HG02970 (cell line): ENCODE measurements at regions not wholly inside any gene's neighbourhood (a gene's known extent, or its start where the extent isn't known, plus 50 kb on each side); places are given as distances from the start of the nearest gene placed in this dataset.
"Not testable (repeated sequence)": the region's sequence is repeated elsewhere in the genome, so short reads cannot be mapped to it uniquely, and the experiment has no call there.

Experiments
- ATAC-seq: cut with Tn5 transposase; IDR thresholded peaks from one replicate; pipeline ENCODE4 v1.9.1; 2021; ENCODE audit warnings: mild to moderate bottlenecking, moderate library complexity, moderate number of reproducible peaks; ENCODE audit not compliant: unreplicated experiment, low FRiP score

DNA sequence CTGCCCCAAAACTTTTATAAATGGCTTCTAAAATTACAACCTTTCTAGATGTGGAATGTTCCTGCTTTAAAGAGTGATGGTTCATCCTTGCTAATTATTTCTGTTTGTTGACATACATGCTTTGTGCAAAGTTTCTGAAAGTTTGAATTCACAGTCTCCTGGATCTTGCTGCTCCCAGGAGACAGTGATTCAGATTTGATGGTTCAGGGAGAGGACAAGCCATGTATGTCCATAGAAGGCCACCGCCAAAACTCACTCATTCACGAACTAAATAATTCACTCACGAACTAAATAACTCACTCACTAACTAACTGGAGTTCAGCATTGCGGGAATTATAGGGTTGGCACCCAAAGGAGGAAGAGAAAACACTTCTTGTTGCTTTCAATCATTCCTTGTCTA is 416.5 kb upstream of the ZEB2 start:
- ATAC-seq, result no peak

DNA sequence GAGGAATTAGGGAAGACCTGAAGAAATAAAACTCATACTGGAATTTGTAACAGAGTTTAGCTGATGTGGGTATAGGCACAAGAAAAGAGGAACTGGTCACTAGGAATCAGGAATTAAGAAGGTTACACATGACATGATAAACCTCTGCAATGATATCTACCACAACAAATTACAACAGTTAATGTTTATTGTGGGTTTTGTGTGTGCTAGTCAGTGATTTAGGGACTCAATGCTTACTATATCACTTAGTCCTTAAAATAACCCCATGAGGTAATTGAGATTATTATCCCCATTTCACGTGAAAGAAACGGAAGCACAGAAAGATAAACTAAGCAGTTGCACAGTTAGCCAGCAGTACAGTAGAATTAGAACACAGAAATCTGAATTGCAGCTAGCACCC is 415.8 kb upstream of the ZEB2 start:
- no peak for ATAC-seq

DNA sequence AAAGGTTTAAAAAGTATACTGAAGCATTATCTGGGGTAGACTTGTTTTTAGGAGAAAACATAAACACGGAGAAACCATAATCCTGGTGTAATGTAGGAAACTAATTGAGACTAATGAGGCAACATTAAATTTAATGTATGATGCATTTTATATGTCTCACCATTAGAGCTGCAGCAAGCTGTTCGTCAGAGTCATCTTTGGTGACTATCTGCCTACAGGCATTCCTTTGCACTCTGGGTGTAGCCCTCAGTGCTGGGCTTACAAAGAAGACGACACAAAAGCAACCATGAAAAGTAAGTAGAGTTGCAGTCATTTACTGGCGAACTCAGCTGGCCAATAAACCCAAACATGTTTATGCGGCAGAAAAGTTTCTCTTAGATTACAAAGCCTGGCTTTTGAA is 415.3 kb upstream of the ZEB2 start:
- ATAC-seq, result no peak

DNA sequence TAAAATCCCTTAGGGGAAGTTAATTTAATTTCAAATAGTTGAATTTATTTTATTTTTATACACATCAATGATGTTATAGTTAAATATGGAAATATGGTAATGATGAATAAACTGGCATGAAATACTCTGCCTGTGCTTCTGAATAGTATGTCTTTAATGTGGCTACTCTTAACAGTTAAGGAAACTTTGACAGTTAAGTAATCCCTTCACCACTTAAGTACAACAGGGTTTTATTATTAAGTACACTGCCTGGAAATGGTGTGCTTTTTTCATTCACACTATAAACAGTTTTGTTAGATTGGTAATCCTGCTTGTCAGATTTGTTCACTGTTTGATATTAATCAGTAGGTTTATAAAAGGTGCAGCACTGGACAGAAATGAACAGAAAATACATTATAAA is 412.0 kb upstream of the ZEB2 start:
- no peak for ATAC-seq

DNA sequence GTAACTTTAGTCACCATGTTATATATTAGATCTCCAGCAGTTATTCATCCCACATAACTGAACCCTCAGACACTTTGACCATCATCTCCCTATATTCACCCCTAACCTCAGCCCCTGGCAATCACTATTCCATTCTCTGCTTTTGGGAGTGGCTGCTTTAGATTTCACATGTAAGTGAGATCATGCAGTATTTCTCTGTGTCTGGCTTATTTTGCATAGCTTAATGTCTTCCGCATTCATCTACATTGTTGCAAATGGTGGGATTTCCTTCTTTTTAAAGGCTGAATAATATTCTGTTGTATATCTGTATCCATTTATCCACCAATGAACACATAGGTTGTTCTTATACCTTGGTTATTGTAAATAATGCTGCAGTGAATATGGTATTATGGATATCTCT is 411.6 kb upstream of the ZEB2 start:
- ATAC-seq, result no peak

DNA sequence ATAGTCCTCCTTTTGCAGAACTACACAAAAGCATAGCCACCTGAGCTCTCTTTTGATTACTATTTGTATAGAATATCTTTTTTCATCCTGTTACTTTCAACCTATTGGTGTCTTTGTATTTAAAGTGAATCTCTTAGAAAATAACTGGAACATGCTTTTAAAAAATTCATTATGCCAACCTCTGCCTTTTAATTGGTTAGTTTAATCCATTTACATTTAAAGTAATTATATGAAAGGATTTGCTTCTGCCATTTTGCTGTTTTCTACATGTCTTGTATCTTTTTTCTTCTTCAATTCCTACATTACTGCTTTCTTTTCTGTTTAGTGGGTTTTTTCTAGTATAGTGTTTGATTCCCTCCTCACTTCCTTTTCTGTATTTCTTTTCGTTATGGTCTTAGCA is 407.5 kb upstream of the ZEB2 start:
- no peak for ATAC-seq

DNA sequence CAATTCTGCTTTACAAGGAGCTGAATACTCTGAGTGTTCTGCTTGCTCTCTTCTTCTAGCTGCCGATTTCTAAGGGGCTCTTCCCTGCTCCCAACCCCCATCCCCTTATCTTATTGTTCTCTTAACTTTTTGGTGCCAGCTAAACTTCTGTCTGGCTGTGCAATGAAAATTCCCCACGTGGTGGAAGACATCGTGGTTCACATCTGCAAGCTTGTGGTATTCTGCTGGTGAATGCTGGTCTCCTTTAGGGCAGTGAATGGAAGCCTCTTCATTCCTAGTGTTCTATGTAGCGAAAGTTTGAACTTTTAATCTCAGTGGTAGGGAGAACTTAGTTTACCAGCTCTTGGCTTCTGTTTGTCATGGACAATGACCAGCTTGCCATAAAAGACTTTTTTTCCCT is 406.0 kb upstream of the ZEB2 start:
- ATAC-seq, result no peak

DNA sequence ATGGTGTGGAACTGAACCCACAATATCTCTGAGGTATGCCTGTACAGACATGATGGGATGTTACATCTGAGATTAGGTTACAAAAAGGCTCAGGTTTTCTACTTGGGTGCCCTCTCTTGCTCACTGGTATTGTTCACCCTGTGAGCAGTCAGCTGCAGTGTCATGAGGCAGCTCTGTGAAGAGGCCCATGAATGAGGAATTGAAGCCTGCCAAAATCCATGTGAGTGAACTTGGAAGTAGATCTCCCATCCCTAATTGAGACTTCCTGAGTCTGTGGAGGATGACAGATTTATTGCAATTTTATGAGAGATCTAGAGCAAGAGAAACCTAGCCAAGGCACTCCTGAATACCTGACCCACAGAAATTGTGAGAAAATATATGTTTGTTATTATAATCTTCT is 404.9 kb upstream of the ZEB2 start:
- no peak for ATAC-seq

DNA sequence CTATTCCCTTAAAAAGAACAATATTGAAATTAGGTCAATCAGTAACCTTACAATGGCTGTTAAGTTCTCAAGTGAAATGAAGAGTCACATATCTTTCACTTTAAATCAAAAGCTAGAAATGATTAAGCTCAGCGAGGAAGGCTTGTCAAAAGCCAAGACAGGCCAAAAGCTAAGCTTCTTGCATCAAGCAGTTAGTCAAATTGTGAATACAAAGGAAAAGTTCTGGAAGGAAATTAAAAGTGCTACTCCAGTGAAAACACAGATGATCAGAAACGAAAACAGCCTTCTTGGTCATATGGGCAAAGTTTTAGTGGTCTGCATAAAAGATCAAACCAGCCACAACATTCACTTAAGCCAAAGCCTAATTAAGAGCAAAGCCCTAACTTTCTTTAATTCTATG is 402.6 kb upstream of the ZEB2 start:
- no peak for ATAC-seq

DNA sequence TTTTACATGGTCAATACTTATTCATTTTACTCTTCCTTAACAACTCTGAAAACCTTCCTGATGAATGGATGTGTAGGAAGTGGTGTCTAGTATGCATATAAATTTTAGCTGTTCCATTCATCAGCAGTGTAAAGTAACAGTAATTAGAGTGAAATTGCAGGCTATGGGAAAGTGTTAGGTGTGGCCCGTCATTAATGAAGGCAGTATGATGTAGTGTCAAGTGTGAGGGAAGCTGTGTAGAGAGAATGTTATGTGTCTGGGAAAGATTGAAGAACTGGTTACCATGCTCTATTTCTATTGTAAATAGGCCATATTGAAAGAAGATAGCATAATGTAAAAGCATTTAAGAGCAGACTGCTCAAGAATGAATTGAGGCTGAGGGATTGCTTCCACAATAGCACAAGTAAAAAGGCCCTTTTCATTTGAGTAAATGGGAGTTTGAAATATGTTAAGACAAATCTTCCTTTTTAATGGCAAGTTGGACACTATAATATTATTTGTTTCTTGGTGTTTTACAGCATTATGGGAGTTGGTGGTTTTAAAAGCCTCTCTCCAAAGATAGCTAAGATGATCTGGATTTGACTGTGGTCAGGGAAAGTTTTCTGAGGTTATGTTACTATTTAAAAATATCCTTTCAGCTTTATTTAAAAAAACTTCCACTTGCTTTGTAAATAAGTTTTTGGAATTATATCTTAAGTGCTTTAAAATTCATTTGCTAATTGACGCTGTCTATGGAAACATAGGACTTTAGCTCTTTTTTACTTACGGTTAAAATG is 401.0 kb upstream of the ZEB2 start:
- no peak for ATAC-seq

DNA sequence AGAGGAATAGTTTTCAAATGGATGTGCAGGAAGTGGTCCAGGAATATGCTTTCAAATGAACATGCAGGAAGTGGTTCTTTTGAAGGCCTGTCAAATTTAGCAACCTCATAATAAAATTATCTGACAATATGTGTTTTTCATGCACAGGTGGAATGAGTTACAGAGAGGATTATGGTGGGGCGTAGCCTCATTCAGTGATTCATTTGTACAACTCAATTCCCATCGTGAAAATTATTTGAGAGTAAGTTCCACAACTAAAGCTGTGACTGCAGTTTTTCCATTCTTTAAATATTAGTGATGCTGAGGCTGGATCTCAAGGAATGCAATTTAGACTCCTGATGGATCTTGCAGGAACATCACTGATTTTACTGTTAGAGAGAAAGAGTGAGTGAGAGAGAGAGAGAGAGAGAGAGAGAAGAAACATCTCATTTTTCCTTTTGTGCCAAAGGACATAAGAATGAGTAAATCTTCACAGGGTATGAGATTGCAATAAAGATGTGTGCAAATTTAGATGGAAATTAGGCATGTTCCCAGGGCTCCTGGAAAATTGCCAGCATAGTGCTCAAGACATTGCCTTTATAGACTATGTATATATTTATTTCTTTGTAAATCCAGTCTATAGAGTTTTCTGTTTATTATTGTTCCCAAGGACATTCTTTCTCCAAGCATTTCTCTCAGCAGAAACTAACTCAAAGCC is 394.9 kb upstream of the ZEB2 start:
- ATAC-seq, result no peak

DNA sequence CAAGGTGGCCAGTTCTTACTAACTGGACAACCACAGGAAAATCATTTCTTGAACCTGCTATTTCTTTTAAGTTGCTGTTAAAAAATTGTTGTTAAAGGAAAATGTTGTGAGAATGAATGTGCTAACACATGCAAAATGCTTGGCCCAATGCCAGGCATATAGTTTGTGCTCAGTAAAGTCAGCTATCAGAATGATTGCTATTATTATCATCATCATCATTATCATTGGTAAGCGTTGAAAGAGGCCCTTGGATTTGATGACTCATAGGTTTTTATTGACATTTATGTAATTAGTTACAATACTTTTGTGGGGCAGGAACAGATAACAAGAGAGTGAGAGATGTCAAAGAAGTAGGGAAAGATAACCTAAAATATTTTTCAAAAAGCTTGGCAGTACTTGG is 394.2 kb upstream of the ZEB2 start:
- no peak for ATAC-seq

DNA sequence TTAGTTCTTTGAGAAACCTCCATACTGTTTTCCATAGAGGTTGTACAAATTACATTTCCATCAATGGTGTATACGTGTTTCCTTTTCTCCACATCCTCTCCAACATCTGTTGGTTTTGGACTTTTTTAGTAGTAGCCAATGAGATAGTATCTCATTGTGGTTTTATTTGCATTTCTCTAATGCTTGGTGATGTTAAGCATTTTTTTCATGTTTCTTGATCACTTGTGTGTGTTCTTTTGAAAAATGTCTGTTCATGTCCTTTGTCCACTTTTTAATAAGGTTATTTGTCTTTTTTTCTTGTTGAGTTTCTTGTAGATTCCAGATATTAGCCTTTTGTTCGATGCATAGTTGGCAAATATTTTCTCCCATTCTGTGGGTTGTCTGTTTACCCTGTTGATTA is 392.3 kb upstream of the ZEB2 start:
- ATAC-seq, result no peak

DNA sequence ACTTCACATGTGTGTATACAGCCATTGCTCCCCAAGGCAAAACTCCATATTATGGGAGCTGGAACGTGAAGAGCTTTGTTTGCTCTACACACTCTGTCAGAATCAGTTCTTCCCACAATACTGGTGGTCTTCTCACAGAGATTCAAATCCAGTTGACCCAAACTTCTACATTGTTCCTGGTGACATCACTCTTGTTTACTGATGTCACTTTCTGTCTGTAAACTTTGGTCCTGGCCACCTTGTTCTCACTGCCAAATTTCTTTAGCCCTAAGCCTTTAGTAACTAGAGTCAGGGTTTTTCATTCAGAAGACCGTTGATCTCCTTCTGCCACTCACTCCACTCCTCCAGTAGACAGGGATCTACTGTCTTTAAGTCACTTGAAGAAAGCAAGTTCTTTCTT is 386.0 kb upstream of the ZEB2 start:
- ATAC-seq, result no peak

DNA sequence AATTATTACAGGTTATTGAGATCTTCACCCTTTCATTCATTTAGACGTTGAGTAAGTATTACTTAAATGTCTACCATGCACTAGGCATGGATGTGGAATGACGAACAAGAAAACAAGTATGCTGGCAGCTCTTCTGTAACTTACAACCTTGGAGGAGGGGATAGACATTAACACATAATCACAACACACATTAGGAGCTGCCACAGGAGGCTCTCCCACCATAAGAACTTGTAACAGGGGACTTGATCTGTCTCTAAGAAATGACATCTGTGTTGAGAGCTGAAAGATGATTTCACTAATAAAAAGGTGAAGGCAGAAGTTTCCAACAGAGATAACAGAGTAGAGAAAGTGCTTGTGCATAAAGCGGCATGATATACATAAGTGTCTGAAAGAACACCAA is 384.7 kb upstream of the ZEB2 start:
- ATAC-seq, result no peak

DNA sequence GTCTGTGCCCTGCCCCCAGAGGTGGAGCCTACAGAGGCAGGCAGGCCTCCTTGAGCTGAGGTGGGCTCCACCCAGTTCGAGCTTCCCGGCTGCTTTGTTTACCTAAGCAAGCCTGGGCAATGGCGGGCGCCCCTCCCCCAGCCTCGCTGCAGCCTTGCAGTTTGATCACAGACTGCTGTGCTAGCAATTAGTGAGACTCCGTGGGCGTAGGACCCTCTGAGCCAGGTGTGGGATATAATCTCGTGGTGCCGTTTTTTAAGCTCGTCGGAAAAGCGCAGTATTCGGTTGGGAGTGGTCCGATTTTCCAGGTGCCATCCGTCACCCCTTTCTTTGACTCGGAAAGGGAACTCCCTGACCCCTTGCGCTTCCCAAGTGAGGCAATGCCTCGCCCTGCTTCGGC is 383.1 kb upstream of the ZEB2 start:
- not testable (repeated sequence) for ATAC-seq

DNA sequence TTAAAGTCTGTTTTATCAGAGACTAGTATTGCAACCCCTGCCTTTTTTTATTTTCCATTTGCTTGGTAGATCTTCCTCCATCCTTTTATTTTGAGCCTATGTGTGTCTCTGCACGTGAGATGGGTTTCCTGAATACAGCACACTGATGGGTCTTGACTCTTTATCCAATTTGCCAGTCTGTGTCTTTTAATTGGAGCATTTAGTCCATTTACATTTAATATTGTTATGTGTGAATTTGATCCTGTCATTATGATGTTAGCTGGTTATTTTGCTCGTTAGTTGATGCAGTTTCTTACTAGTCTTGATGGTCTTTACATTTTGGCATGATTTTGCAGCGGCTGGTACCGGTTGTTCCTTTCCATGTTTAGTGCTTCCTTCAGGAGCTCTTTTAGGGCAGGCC is 381.5 kb upstream of the ZEB2 start:
- ATAC-seq, result not testable (repeated sequence)

DNA sequence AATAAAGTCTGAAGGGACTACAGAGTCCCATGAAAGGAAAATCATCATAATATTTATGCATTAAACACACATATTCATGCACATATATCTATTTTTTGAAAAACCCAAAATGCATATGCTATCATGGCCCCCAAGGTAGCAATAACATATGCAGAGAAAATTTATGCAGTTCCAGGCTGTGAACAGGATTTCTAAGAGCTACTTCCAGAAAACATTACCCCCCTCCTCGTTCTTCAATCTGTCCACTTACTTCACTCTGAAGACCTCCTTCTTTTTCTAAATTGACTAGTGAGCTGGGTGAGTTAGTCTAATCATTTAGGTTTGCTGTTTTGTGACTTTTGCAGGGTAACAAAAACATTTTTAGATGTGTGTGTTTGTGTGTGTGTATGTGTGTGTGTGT is 376.4 kb upstream of the ZEB2 start:
- no peak for ATAC-seq

DNA sequence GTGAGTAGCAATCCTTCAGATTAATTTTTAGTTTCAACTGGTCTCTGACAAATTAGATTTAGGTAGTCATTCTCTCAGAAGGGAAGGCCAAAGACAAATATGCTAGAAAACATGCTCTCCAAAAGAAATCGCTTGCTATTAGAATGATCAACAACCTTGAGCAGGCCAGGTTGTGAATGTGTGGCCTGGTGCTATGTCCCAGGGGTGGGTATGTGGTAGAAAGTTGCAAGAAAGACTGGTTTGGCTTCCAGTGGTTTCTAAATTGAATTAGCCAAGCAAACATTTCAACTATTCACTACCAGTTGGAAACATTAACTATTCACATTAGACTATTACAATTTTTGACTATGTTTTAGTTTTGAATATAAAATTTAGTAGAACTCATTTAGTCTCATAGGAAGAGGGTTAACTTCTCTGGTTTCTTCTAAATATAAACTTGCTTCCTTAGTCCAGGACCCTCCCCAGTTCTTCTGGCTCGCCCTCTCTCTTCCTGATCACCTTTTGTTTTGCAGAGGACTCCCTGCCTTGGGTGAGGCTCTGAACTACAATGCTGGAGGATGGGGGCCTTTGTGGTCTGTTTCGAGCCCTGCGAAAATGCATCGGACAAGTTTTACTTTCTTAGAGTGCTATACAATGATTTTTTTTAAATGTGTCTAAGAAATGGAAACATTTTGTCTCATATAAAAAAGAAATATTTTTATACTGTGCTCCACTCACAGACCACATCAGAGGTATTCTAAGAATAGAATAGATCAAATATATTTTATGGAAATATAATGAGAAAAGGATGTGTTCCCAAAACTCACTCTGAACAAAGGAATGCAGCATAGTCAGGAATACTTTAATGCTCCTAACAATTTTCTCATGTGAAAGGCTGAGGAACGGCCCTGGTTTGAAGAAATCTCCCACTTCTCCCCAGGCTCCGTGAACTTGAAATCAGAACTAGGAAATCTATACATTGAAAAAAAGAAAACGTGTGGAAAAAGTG is 375.0 kb upstream of the ZEB2 start:
- no peak for ATAC-seq

DNA sequence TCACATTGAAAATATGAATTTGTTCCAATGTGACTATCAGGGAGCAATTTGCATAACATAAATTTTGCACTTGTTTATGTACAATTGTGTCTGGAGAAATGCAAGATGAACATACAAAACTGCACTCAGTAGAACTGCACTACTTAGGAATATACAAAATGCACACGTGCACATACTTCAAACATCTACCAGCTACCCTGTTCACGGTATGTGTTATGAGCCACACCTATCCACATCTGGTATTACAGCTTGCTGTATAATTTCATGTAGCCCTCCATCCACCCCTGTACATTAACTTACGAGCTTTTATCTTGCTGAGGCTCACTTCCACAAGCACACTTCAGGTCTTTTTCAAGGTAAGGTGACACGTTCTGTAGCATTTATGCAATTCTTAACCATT is 373.5 kb upstream of the ZEB2 start:
- no peak for ATAC-seq

DNA sequence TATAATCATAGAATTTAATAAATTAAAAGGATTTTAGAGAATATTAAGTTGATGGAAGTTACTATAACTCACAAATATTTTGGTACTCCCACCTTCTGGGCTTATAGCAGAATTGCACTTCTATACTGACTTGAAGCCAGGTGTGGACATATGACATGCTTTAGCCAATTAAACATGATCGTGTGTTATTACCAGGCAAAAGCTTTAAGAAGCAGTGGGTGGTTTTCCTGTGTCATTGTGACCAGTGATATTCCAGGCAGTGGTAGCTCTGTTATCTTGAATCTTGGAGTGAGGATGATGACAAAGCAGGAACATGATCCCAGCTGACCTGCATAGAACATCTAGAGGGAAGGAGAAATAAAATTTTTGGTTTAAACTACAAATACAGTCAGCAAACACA is 370.9 kb upstream of the ZEB2 start:
- ATAC-seq, result no peak
